ENCODE measurements at regions not wholly inside any gene's neighbourhood (a gene's known extent, or its start where the extent isn't known, plus 50 kb on each side); places are given as distances from the start of the nearest gene placed in this dataset.

GRCh38 chr1:55622074-55622473 lies 406.9 kb upstream of the USP24 start:
- Histone ChIP-seq H3K4me2 (ENCODE audit: extremely low read depth, insufficient read depth, low read length) (no peak overlapping the region), H3K4me1 (ENCODE audit: control insufficient read depth, extremely low read depth, insufficient read depth, low read length) (no peaks in the 10 kb centered on the region), H3K79me2 (ENCODE audit: control insufficient read depth, insufficient read depth, low read length) (no peaks in the 10 kb centered on the region), H3K36me3 (ENCODE audit: control insufficient read depth, insufficient read depth, low read length) (no peaks in the 10 kb centered on the region), H4K20me1 (ENCODE audit: control insufficient read depth, extremely low read depth, insufficient read depth, low read length) (no peaks in the 10 kb centered on the region), H3K9me3 (ENCODE audit: control insufficient read depth, insufficient read depth, low read depth, low read length) (peaks cover 2% of the 10 kb centered on the region), H3K4me3 (replicated peaks in 1 of 4; ENCODE audit: control extremely low read depth in 1 of 4, insufficient read depth in 1 of 4, low read depth in 3 of 4, low read length in 4 of 4) (no peak overlapping the region), H2AFZ (ENCODE audit: low read length) (no peak overlapping the region), H3K27ac (ENCODE audit: insufficient read depth, low read length) (no peak overlapping the region), H3K27me3 (ENCODE audit: control insufficient read depth, insufficient read depth, low read length) (no peaks in the 10 kb centered on the region), H3K9ac (ENCODE audit: insufficient read depth, low read length) (no peak overlapping the region)
- no peak for DNase-seq (ENCODE audit: low read depth in 2 of 2)
- TF ChIP-seq CTCF (conservative IDR thresholded peaks at IDR 0.05 in 1 of 2, IDR thresholded peaks at IDR 0.05 in 1 of 2; ENCODE audit: low read depth in 1 of 2, low read length in 2 of 2), result no peak
- no peak for TF ChIP-seq EZH2 (IDR thresholded peaks at IDR 0.05; ENCODE audit: low read length, missing control alignments)

GRCh38 chr1:55618199-55618598 lies 403.0 kb upstream of the USP24 start:
- Histone ChIP-seq H3K27me3 (ENCODE audit: control insufficient read depth, insufficient read depth, low read length) (no peaks in the 10 kb centered on the region), H3K4me3 (replicated peaks in 1 of 4; ENCODE audit: control extremely low read depth in 1 of 4, insufficient read depth in 1 of 4, low read depth in 3 of 4, low read length in 4 of 4) (no peak overlapping the region), H3K27ac (ENCODE audit: insufficient read depth, low read length) (no peak overlapping the region), H2AFZ (ENCODE audit: low read length) (no peak overlapping the region), H3K9ac (ENCODE audit: insufficient read depth, low read length) (no peak overlapping the region), H4K20me1 (ENCODE audit: control insufficient read depth, extremely low read depth, insufficient read depth, low read length) (no peaks in the 10 kb centered on the region), H3K4me2 (ENCODE audit: extremely low read depth, insufficient read depth, low read length) (no peak overlapping the region), H3K79me2 (ENCODE audit: control insufficient read depth, insufficient read depth, low read length) (no peaks in the 10 kb centered on the region), H3K36me3 (ENCODE audit: control insufficient read depth, insufficient read depth, low read length) (no peaks in the 10 kb centered on the region), H3K9me3 (ENCODE audit: control insufficient read depth, insufficient read depth, low read depth, low read length) (peaks cover 2% of the 10 kb centered on the region), H3K4me1 (ENCODE audit: control insufficient read depth, extremely low read depth, insufficient read depth, low read length) (no peaks in the 10 kb centered on the region)
- TF ChIP-seq CTCF (conservative IDR thresholded peaks at IDR 0.05 in 1 of 2, IDR thresholded peaks at IDR 0.05 in 1 of 2; ENCODE audit: low read depth in 1 of 2, low read length in 2 of 2) (no peak), EZH2 (IDR thresholded peaks at IDR 0.05; ENCODE audit: low read length, missing control alignments) (no peak)
- DNase-seq (ENCODE audit: low read depth in 2 of 2), result no peak

- Histone ChIP-seq H4K20me1 (ENCODE audit: control insufficient read depth, extremely low read depth, insufficient read depth, low read length) (no peaks in the 10 kb centered on the region), H3K4me3 (replicated peaks in 1 of 4; ENCODE audit: control extremely low read depth in 1 of 4, insufficient read depth in 1 of 4, low read depth in 3 of 4, low read length in 4 of 4) (no peak overlapping the region), H3K9me3 (ENCODE audit: control insufficient read depth, insufficient read depth, low read depth, low read length) (no peaks in the 10 kb centered on the region), H3K4me1 (ENCODE audit: control insufficient read depth, extremely low read depth, insufficient read depth, low read length) (no peaks in the 10 kb centered on the region), H3K4me2 (ENCODE audit: extremely low read depth, insufficient read depth, low read length) (no peak overlapping the region), H3K27ac (ENCODE audit: insufficient read depth, low read length) (no peak overlapping the region), H3K79me2 (ENCODE audit: control insufficient read depth, insufficient read depth, low read length) (no peaks in the 10 kb centered on the region), H3K36me3 (ENCODE audit: control insufficient read depth, insufficient read depth, low read length) (no peaks in the 10 kb centered on the region), H3K9ac (ENCODE audit: insufficient read depth, low read length) (no peak overlapping the region), H3K27me3 (ENCODE audit: control insufficient read depth, insufficient read depth, low read length) (no peaks in the 10 kb centered on the region), H2AFZ (ENCODE audit: low read length) (no peak overlapping the region)
- no peak for TF ChIP-seq CTCF (conservative IDR thresholded peaks at IDR 0.05 in 1 of 2, IDR thresholded peaks at IDR 0.05 in 1 of 2; ENCODE audit: low read depth in 1 of 2, low read length in 2 of 2)
- TF ChIP-seq EZH2 (IDR thresholded peaks at IDR 0.05; ENCODE audit: low read length, missing control alignments), result no peak
- DNase-seq (ENCODE audit: low read depth in 2 of 2), result no peak
Measured at GRCh38 chr1:55617288-55617982, 402.3 kb upstream of the USP24 start.
